ENCODE measurements at regions not wholly inside any gene's neighbourhood (a gene's known extent, or its start where the extent isn't known, plus 50 kb on each side); places are given as distances from the start of the nearest gene placed in this dataset.

DNA sequence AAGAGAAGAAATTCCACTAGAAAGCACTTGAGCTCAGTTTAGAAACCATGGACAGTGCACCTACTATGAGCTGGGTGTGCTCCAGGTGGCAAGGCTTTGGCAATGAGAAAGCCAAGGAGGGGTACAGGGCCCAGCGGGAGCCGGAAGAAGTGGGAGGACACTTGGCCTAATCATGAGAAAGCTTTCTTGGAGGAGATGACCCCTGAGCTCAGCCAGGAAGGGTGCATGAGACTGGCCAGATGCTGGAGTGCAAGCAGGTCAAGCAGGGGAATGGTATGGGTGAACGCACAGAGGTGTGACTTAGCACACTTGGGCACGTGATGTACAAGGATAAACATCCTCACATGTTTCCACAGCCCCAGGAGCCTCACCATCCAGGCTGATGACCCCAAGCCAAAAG lies 97.2 kb upstream of the GLI2 start:
- peaks cover 0 to 6% (median 2%) of the 10 kb centered on the region in 4 experiments; a peak in 4 of 7 replicates for H3K27me3 ChIP-seq (replicated peaks in 1 of 4; ENCODE audit: control insufficient read depth in 3 of 4, extremely low read depth in 1 of 4, insufficient read depth in 3 of 4, low read length in 3 of 4)
- no peaks in the 10 kb centered on the region for H3K79me1 ChIP-seq (ENCODE audit: low read depth, low read length)
- H3K4ac ChIP-seq (replicated peaks; ENCODE audit: insufficient read length, low read depth, low read length) = no peak overlapping the region
- H2BK20ac ChIP-seq (ENCODE audit: low read length) = no peak overlapping the region
- H3K9me3 ChIP-seq (ENCODE audit: insufficient read depth in 2 of 2, low read depth in 1 of 2, low read length in 1 of 2) = no peaks in the 10 kb centered on the region
- no peak overlapping the region for H3K4me2 ChIP-seq (ENCODE audit: insufficient read depth in 1 of 2, low read depth in 2 of 2, low read length in 2 of 2)
- H4K20me1 ChIP-seq (replicated peaks in 1 of 2; ENCODE audit: control insufficient read depth in 1 of 2, insufficient read depth in 2 of 2, low read length in 2 of 2) = no peaks in the 10 kb centered on the region
- no peak overlapping the region for H2BK12ac ChIP-seq (ENCODE audit: low read depth, low read length)
- no peak overlapping the region for H4K8ac ChIP-seq (ENCODE audit: extremely low read depth, insufficient read depth, low read length)
- 93% methylated on average over 4 of the region's 4 CpGs; no CpG with 5 or more reads in 1 of the 2 experiments for WGBS, 2 experiments (ENCODE audit: extremely low coverage in 1 of 2, insufficient coverage in 1 of 2, insufficient read length in 1 of 2, insufficient replicate concordance in 2 of 2, low coverage in 1 of 2, low lambda C conversion rate in 2 of 2, missing lambda C conversion rate in 1 of 2)
- CTCF ChIA-PET (ENCODE audit: partially characterized antibody) = interaction anchor here (0.6 to 2.2 kb wide), 10 partner anchors 9 to 240 kb away, joined by 3 to 5 read pairs (median 4); no protein-coding TSS in a partner anchor
- no peak overlapping the region for H3K14ac ChIP-seq (ENCODE audit: insufficient read length)
- H2BK120ac ChIP-seq (replicated peaks; ENCODE audit: low read depth, low read length) = no peak overlapping the region
- no peak overlapping the region for H3K18ac ChIP-seq (ENCODE audit: extremely low read depth, low read length)
- POLR2A ChIA-PET (ENCODE audit: partially characterized antibody) = no interaction called here
- no peak overlapping the region for H2AK5ac ChIP-seq (ENCODE audit: low read depth, low read length)
- no peak overlapping the region for H3K27ac ChIP-seq (ENCODE audit: low read depth, low read length)
- no peak overlapping the region for H2AFZ ChIP-seq (ENCODE audit: low read length)
- H3K4me1 ChIP-seq (replicated peaks in 1 of 4; ENCODE audit: control insufficient read depth in 3 of 4, insufficient read depth in 4 of 4, low read length in 3 of 4) = no peaks in the 10 kb centered on the region
- H3K23me2 ChIP-seq (ENCODE audit: low read depth, low read length) = no peaks in the 10 kb centered on the region; the same call in 1 of the 2 replicates
- H4K91ac ChIP-seq (replicated peaks; ENCODE audit: insufficient read length, low read length) = no peak overlapping the region
- H2BK5ac ChIP-seq (ENCODE audit: low read depth, low read length) = no peak overlapping the region
- no peak overlapping the region for H3K4me3 ChIP-seq (ENCODE audit: extremely low read depth in 1 of 4, insufficient read depth in 2 of 4, low read depth in 3 of 4, low read length in 4 of 4)
- H2BK15ac ChIP-seq (ENCODE audit: low read length) = no peak overlapping the region
- FAIRE-seq = no peak
- TF ChIP-seq CTBP2 (IDR thresholded peaks at IDR 0.05; ENCODE audit: borderline replicate concordance, insufficient read depth, insufficient read length, low read length) = no peak
- no peak for TF ChIP-seq CEBPB (IDR thresholded peaks at IDR 0.05; ENCODE audit: low read depth, low read length)
- no peak for TF ChIP-seq SIX5 (IDR thresholded peaks at IDR 0.05; ENCODE audit: low read depth, low read length)
- TF ChIP-seq YY1 (IDR thresholded peaks at IDR 0.05; ENCODE audit: low read depth, low read length) = no peak
- TF ChIP-seq, protein P1, sequence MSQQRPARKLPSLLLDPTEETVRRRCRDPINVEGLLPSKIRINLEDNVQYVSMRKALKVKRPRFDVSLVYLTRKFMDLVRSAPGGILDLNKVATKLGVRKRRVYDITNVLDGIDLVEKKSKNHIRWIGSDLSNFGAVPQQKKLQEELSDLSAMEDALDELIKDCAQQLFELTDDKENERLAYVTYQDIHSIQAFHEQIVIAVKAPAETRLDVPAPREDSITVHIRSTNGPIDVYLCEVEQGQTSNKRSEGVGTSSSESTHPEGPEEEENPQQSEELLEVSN (IDR thresholded peaks at IDR 0.05) = no peak
- TF ChIP-seq POU5F1 (IDR thresholded peaks at IDR 0.05; ENCODE audit: low read depth, low read length) = no peak
- no peak for TF ChIP-seq EP300 (IDR thresholded peaks at IDR 0.05; ENCODE audit: borderline replicate concordance in 1 of 2, low read depth in 2 of 2, low read length in 2 of 2)
- no peak for TF ChIP-seq CHD2 (IDR thresholded peaks at IDR 0.05; ENCODE audit: low read length)
- no peak for TF ChIP-seq HDAC6 (IDR thresholded peaks at IDR 0.05; ENCODE audit: low read depth, low read length)
- TF ChIP-seq SIRT6 (IDR thresholded peaks at IDR 0.05; ENCODE audit: low read length) = no peak
- TF ChIP-seq TBP (IDR thresholded peaks at IDR 0.05; ENCODE audit: low read depth, low read length) = no peak
- TF ChIP-seq EZH2 (IDR thresholded peaks at IDR 0.05; ENCODE audit: low read depth, low read length, severe bottlenecking) = no peak
- H3K79me2 ChIP-seq (ENCODE audit: control insufficient read depth in 1 of 2, insufficient read depth in 2 of 2, low read length in 2 of 2) = no peaks in the 10 kb centered on the region
- H3K36me3 ChIP-seq (ENCODE audit: control insufficient read depth in 2 of 4, insufficient read depth in 4 of 4, low read length in 3 of 4) = no peaks in the 10 kb centered on the region
- H4K5ac ChIP-seq (ENCODE audit: insufficient read length, low read depth, low read length) = no peak overlapping the region
- no peak for DNase-seq (ENCODE audit: low read depth in 1 of 2, low spot score in 2 of 2)
- no peak overlapping the region for H3K23ac ChIP-seq (ENCODE audit: insufficient read length)
- H3K56ac ChIP-seq (replicated peaks; ENCODE audit: insufficient read length, low read depth, low read length) = no peak overlapping the region
- no peak overlapping the region for H3K9ac ChIP-seq (replicated peaks in 1 of 4; ENCODE audit: extremely low read depth in 1 of 4, low read depth in 3 of 4, low read length in 3 of 4)
